Endothelial cell of umbilical vein (primary cell): ENCODE measurements at regions not wholly inside any gene's neighbourhood (a gene's known extent, or its start where the extent isn't known, plus 50 kb on each side); places are given as distances from the start of the nearest gene placed in this dataset.

Source experiments
- BruUV-seq: library from RNA; stranded (reverse); fragments of 400-500 nt; replicated peaks from 2 replicates; lab custom pipeline; 2021; lab: Mats Ljungman, UMichigan
- CTCF ChIA-PET: fragments of 300-600, 350-600 bp; sonication (Branson Sonifier 250); formaldehyde crosslinking; loops from one replicate; lab custom pipeline; 2021; ENCODE audit warnings: antibody characterized with exemption, inconsistent platforms; lab: Charles Lee
- POLR2A ChIA-PET: fragments of 300-600, 350-600 bp; sonication (Branson Sonifier 250); formaldehyde crosslinking; loops from one replicate; lab custom pipeline; 2021; ENCODE audit warnings: antibody characterized with exemption, inconsistent platforms; lab: Charles Lee
- DNase-seq: peaks from one replicate; pipeline ENCODE4 v3.0.0-alpha.2; 2011; ENCODE audit warnings: low read depth, low spot score
- FAIRE-seq: peaks from 2 replicates; lab custom pipeline; 2011; peaks lifted over from hg19 to GRCh38; lab: Jason Lieb, UNC
- H2AFZ ChIP-seq: 2 replicates; pipeline ENCODE4 v1.6.0; 2012; ENCODE audit warnings: low read depth, low read length, control low read depth, inconsistent platforms
- H3K27ac ChIP-seq: 2 replicates; pipeline ENCODE4 v1.5.1; 2011; ENCODE audit warnings: low read depth, mild to moderate bottlenecking, control low read depth, low read length, moderate library complexity; ENCODE audit not compliant: insufficient read depth
- H3K27me3 ChIP-seq, 2 experiments: 2 replicates each; pipeline versions ENCODE4 v1.6.0 to v1.6.1; 2011; ENCODE audit warnings: low read length in 2 of 2, mixed read lengths in 1 of 2; ENCODE audit not compliant: control insufficient read depth in 2 of 2, insufficient read depth in 2 of 2
- H3K36me3 ChIP-seq, 2 experiments: 2 replicates in 1 of 2; 3 replicates in 1 of 2; pipeline ENCODE4 v1.5.1; 2011; ENCODE audit warnings: low read length in 2 of 2, mild to moderate bottlenecking in 1 of 2, moderate library complexity in 1 of 2; ENCODE audit not compliant: control insufficient read depth in 2 of 2, insufficient read depth in 2 of 2; ENCODE audit errors: extremely low read depth in 1 of 2
- H3K4me1 ChIP-seq: 3 replicates; pipeline ENCODE4 v1.5.1; 2011; ENCODE audit warnings: mild to moderate bottlenecking, low read length; ENCODE audit not compliant: control insufficient read depth, insufficient read depth; ENCODE audit errors: extremely low read depth
- H3K4me2 ChIP-seq: 2 replicates; pipeline ENCODE4 v1.6.1; 2011; ENCODE audit warnings: low read length, control low read depth, mixed read lengths; ENCODE audit not compliant: insufficient read depth
- H3K4me3 ChIP-seq, 3 experiments: fragments of 200-600 bp in 1 of 3; sonication (generic), shearing (Covaris generic) in 1 of 3; replicated peaks in 1 of 3; 2 replicates each; pipeline ENCODE4 v1.5.1; 2011 to 2016; ENCODE audit warnings: control low read depth in 3 of 3, low read length in 3 of 3, mild to moderate bottlenecking in 2 of 3, inconsistent platforms in 1 of 3, low read depth in 1 of 3, moderate library complexity in 1 of 3; ENCODE audit not compliant: insufficient read depth in 1 of 3
- H3K79me2 ChIP-seq: 2 replicates; pipeline ENCODE4 v1.6.0; 2012; ENCODE audit warnings: low read length, inconsistent platforms; ENCODE audit not compliant: control insufficient read depth, insufficient read depth
- H3K9ac ChIP-seq: replicated peaks from 2 replicates; pipeline ENCODE3; 2011; ENCODE audit warnings: low read length, control low read depth; ENCODE audit not compliant: insufficient read depth; ENCODE audit errors: extremely low read depth
- H3K9me1 ChIP-seq: replicated peaks from 3 replicates; pipeline ENCODE4 v1.6.0; 2011; ENCODE audit warnings: mild to moderate bottlenecking, low read length; ENCODE audit not compliant: control insufficient read depth, insufficient read depth; ENCODE audit errors: extremely low read depth
- H3K9me3 ChIP-seq: replicated peaks from 2 replicates; pipeline ENCODE4 v1.5.1; 2012; ENCODE audit warnings: low read length, inconsistent platforms; ENCODE audit not compliant: control insufficient read depth, insufficient read depth
- H4K20me1 ChIP-seq: replicated peaks from 2 replicates; pipeline ENCODE3; 2011; ENCODE audit warnings: mild to moderate bottlenecking, low read length; ENCODE audit not compliant: control insufficient read depth, insufficient read depth; ENCODE audit errors: extremely low read depth
- EZH2 ChIP-seq: IDR thresholded peaks from 2 replicates; pipeline ENCODE4 v1.6.1; 2012; ENCODE audit warnings: borderline replicate concordance, low read depth, mild to moderate bottlenecking, moderate library complexity, low read length, inconsistent platforms; ENCODE audit not compliant: severe bottlenecking
- FOS ChIP-seq: IDR thresholded peaks from 2 replicates; pipeline ENCODE4 v1.6.1; 2011; ENCODE audit warnings: mild to moderate bottlenecking, low read length, moderate library complexity, borderline replicate concordance; ENCODE audit not compliant: insufficient read depth
- GATA2 ChIP-seq: IDR thresholded peaks from 2 replicates; pipeline ENCODE4 v1.7.0; 2011; ENCODE audit warnings: low read depth, mild to moderate bottlenecking, moderate library complexity, mixed read lengths, low read length; ENCODE audit not compliant: insufficient read length, insufficient read depth
- JUN ChIP-seq: IDR thresholded peaks from 2 replicates; pipeline ENCODE4 v1.6.1; 2011; ENCODE audit warnings: borderline replicate concordance, low read depth; ENCODE audit not compliant: insufficient read length, insufficient read depth
- MYC ChIP-seq: IDR thresholded peaks from one replicate; pipeline ENCODE4 v1.6.1; 2011; ENCODE audit warnings: mild to moderate bottlenecking, low read depth, low read length
- POLR2A ChIP-seq: IDR thresholded peaks from 2 replicates; pipeline ENCODE4 v1.6.1; 2012; ENCODE audit warnings: low read depth, mild to moderate bottlenecking, control low read depth, low read length
- POLR2AphosphoS5 ChIP-seq: IDR thresholded peaks from 2 replicates; pipeline ENCODE4 v1.6.1; 2012; ENCODE audit warnings: low read depth, mild to moderate bottlenecking, control low read depth, low read length, moderate library complexity; ENCODE audit not compliant: insufficient read depth
- dilution Hi-C: fragments of 300-500 bp; cut with MboI; formaldehyde crosslinking; loops from one replicate; pipeline ENCODE4 v1.15.0; 2019; ENCODE audit warnings: low sequenced_read_pairs; ENCODE audit not compliant: extremely low pct_ligation_motif_present
- intact Hi-C: fragments of 100-400 bp; cut with micrococcal nuclease; formaldehyde crosslinking; loops from one replicate; pipeline ENCODE4 v1.10.0; 2022
- TF ChIP-seq, protein P1 (sequence below), 2 donors: IDR thresholded peaks; 1 replicate in 1 of 2; 2 replicates in 1 of 2; pipeline ENCODE4 v1.5.1; 2011; ENCODE audit warnings: low read length in 2 of 2, mild to moderate bottlenecking in 2 of 2, moderate library complexity in 2 of 2, control low read depth in 1 of 2, inconsistent platforms in 1 of 2, low read depth in 1 of 2; ENCODE audit not compliant: insufficient read depth in 1 of 2; ENCODE audit errors: extremely low read depth in 1 of 2
- TF ChIP-seq, protein P2 (sequence below): IDR thresholded peaks from 2 replicates; pipeline ENCODE4 v1.6.1; 2011; ENCODE audit not compliant: insufficient read depth, insufficient read length

DNA sequence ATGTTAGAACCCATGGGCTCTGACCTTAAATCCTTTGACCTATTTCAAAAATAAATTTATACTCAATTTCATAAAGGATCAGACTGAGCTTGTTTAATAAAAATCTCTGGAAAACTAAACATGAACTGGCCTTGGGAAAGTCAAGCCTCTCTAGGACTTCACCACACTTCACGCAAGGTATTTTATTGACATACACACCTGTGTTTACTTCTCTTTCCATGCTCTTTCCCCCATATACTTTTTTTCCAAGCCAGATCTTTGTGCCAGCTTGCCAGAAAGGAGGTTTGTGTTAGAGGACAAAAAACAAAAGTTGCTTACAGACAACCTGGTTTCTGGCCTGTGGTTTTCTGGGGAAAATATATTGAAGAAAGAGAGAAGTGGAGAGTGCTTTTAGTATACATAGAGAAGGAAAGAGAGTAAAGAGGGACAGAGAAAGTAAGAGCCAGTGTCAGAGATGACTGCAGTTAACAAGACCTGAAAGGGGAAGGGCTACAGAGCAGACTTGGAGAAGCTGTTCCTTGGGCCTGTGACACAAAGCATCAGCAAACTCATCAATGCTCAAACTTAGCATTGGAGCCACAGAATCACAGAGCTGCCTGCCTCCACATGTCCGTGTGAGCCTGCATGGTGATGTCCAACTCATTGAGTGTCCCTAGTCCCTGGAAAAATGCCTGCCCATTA is 77.3 kb upstream of the TMTC2 start:
- H3K9me3 ChIP-seq, result no peaks in the 10 kb centered on the region
- H3K4me3 ChIP-seq, result no peak overlapping the region
- ChIA-PET POLR2A (no interaction called here), CTCF (interaction anchor here (1.1 kb wide), 1 partner anchor 13 kb away, joined by 3 read pairs; no protein-coding TSS in a partner anchor)
- DNase-seq, result no peak
- no peaks in the 10 kb centered on the region for H4K20me1 ChIP-seq
- H3K36me3 ChIP-seq, result no peaks in the 10 kb centered on the region
- H2AFZ ChIP-seq, result no peak overlapping the region
- intact Hi-C loops (no loop called here), dilution Hi-C loops (no loop called here)
- no peak overlapping the region for H3K4me2 ChIP-seq
- H3K9ac ChIP-seq, result no peak overlapping the region
- no TSS peak for BruUV-seq
- no peak for TF ChIP-seq POLR2AphosphoS5
- TF ChIP-seq, protein P1, sequence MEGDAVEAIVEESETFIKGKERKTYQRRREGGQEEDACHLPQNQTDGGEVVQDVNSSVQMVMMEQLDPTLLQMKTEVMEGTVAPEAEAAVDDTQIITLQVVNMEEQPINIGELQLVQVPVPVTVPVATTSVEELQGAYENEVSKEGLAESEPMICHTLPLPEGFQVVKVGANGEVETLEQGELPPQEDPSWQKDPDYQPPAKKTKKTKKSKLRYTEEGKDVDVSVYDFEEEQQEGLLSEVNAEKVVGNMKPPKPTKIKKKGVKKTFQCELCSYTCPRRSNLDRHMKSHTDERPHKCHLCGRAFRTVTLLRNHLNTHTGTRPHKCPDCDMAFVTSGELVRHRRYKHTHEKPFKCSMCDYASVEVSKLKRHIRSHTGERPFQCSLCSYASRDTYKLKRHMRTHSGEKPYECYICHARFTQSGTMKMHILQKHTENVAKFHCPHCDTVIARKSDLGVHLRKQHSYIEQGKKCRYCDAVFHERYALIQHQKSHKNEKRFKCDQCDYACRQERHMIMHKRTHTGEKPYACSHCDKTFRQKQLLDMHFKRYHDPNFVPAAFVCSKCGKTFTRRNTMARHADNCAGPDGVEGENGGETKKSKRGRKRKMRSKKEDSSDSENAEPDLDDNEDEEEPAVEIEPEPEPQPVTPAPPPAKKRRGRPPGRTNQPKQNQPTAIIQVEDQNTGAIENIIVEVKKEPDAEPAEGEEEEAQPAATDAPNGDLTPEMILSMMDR (IDR thresholded peaks at IDR 0.05; ENCODE audit: extremely low read depth in 1 of 2, insufficient read depth in 1 of 2, low read depth in 1 of 2, low read length in 2 of 2), result no peak
- TF ChIP-seq MYC, result no peak
- TF ChIP-seq JUN, result no peak
- TF ChIP-seq, protein P2, sequence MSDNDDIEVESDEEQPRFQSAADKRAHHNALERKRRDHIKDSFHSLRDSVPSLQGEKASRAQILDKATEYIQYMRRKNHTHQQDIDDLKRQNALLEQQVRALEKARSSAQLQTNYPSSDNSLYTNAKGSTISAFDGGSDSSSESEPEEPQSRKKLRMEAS, result no peak
- no peak for TF ChIP-seq EZH2
- TF ChIP-seq GATA2, result no peak
- no peak for TF ChIP-seq FOS
- no peak for TF ChIP-seq POLR2A
- H3K79me2 ChIP-seq, result no peaks in the 10 kb centered on the region
- no peak for FAIRE-seq
- H3K27ac ChIP-seq, result no peak overlapping the region
- H3K9me1 ChIP-seq, result no peaks in the 10 kb centered on the region
- H3K4me1 ChIP-seq, result no peaks in the 10 kb centered on the region
- H3K27me3 ChIP-seq, result no peaks in the 10 kb centered on the region
